H1 (cell line): ENCODE measurements at regions not wholly inside any gene's neighbourhood (a gene's known extent, or its start where the extent isn't known, plus 50 kb on each side); places are given as distances from the start of the nearest gene placed in this dataset.

Source experiments
- CTCF ChIA-PET: fragments of 300-600 bp; sonication (Branson Sonifier 250); formaldehyde crosslinking; loops from one replicate; lab custom pipeline; 2021; ENCODE audit not compliant: partially characterized antibody; lab: Charles Lee
- POLR2A ChIA-PET: fragments of 300-600 bp; sonication (Branson Sonifier 250); formaldehyde crosslinking; loops from one replicate; lab custom pipeline; 2021; ENCODE audit warnings: inconsistent platforms; ENCODE audit not compliant: partially characterized antibody; lab: Charles Lee
- DNase-seq, 2 experiments: peaks; one replicate each; pipeline versions ENCODE4 v3.0.0 to v3.0.0-alpha.2; 2010 to 2022; ENCODE audit warnings: low spot score in 2 of 2, low read depth in 1 of 2, mixed read lengths in 1 of 2
- FAIRE-seq: peaks from 2 replicates; lab custom pipeline; 2011; peaks lifted over from hg19 to GRCh38; lab: Jason Lieb, UNC
- H2AFZ ChIP-seq: 2 replicates; pipeline ENCODE4 v1.8.1; 2012; ENCODE audit warnings: low read length, inconsistent platforms
- H2AK5ac ChIP-seq: 2 replicates; pipeline ENCODE4 v1.6.1; 2013; ENCODE audit warnings: low read depth, low read length
- H2BK120ac ChIP-seq: replicated peaks from 2 replicates; pipeline ENCODE3; 2013; ENCODE audit warnings: low read depth, low read length, inconsistent platforms
- H2BK12ac ChIP-seq: 2 replicates; pipeline ENCODE4 v1.6.1; 2013; ENCODE audit warnings: low read depth, low read length
- H2BK15ac ChIP-seq: 2 replicates; pipeline ENCODE4 v1.6.1; 2013; ENCODE audit warnings: low read length
- H2BK20ac ChIP-seq: 2 replicates; pipeline ENCODE4 v1.6.1; 2013; ENCODE audit warnings: low read length
- H2BK5ac ChIP-seq: 2 replicates; pipeline ENCODE4 v1.6.1; 2013; ENCODE audit warnings: low read depth, low read length
- H3K14ac ChIP-seq: 2 replicates; pipeline ENCODE4 v1.6.1; 2013; ENCODE audit warnings: inconsistent platforms; ENCODE audit not compliant: insufficient read length
- H3K18ac ChIP-seq: 2 replicates; pipeline ENCODE4 v1.6.1; 2013; ENCODE audit warnings: low read length; ENCODE audit errors: extremely low read depth
- H3K23ac ChIP-seq: 2 replicates; pipeline ENCODE4 v1.6.1; 2013; ENCODE audit warnings: inconsistent platforms; ENCODE audit not compliant: insufficient read length
- H3K23me2 ChIP-seq: 2 replicates; pipeline ENCODE4 v1.6.1; 2013; ENCODE audit warnings: low read depth, low read length
- H3K27ac ChIP-seq: 2 replicates; pipeline ENCODE4 v1.6.1; 2011; ENCODE audit warnings: low read depth, low read length, inconsistent platforms
- H3K27me3 ChIP-seq, 4 experiments: replicated peaks in 1 of 4; 1 replicate in 1 of 4; 2 replicates in 3 of 4; pipeline versions ENCODE4 v1.6.1 to v1.8.1; 2011 to 2013; ENCODE audit warnings: low read length in 3 of 4, mild to moderate bottlenecking in 3 of 4, inconsistent platforms in 2 of 4, mixed read lengths in 2 of 4, moderate library complexity in 1 of 4; ENCODE audit not compliant: control insufficient read depth in 3 of 4, insufficient read depth in 3 of 4; ENCODE audit errors: extremely low read depth in 1 of 4
- H3K36me3 ChIP-seq, 4 experiments: 2 replicates each; pipeline versions ENCODE4 v1.6.1 to v1.8.1; 2011 to 2013; ENCODE audit warnings: mild to moderate bottlenecking in 4 of 4, low read length in 3 of 4, moderate library complexity in 2 of 4, control low read depth in 1 of 4, inconsistent platforms in 1 of 4; ENCODE audit not compliant: insufficient read depth in 4 of 4, control insufficient read depth in 2 of 4
- H3K4ac ChIP-seq: replicated peaks from 2 replicates; pipeline ENCODE3; 2013; ENCODE audit warnings: low read length, low read depth, mixed read lengths, inconsistent platforms; ENCODE audit not compliant: insufficient read length
- H3K4me1 ChIP-seq, 4 experiments: replicated peaks in 1 of 4; 1 replicate in 1 of 4; 2 replicates in 3 of 4; pipeline versions ENCODE4 v1.6.1 to v1.8.1; 2011 to 2013; ENCODE audit warnings: low read length in 3 of 4, inconsistent platforms in 2 of 4, mixed read lengths in 1 of 4; ENCODE audit not compliant: insufficient read depth in 4 of 4, control insufficient read depth in 3 of 4
- H3K4me2 ChIP-seq, 2 experiments: 2 replicates each; pipeline versions ENCODE4 v1.6.1 to v1.8.1; 2011 to 2013; ENCODE audit warnings: low read depth in 2 of 2, low read length in 2 of 2, control low read depth in 1 of 2, inconsistent platforms in 1 of 2, mild to moderate bottlenecking in 1 of 2; ENCODE audit not compliant: insufficient read depth in 1 of 2
- H3K4me3 ChIP-seq, 4 experiments: fragments of 200-600, 300-600 bp in 1 of 4; sonication (generic), shearing (Covaris generic), sonication (Bioruptor Twin) in 1 of 4; 2 replicates each; pipeline versions ENCODE4 v1.5.1 to v1.8.1; 2011 to 2016; ENCODE audit warnings: low read length in 4 of 4, low read depth in 3 of 4, control low read depth in 2 of 4, inconsistent platforms in 2 of 4, mild to moderate bottlenecking in 2 of 4, mixed read lengths in 1 of 4, moderate library complexity in 1 of 4; ENCODE audit not compliant: insufficient read depth in 2 of 4; ENCODE audit errors: extremely low read depth in 1 of 4
- H3K56ac ChIP-seq: replicated peaks from 2 replicates; pipeline ENCODE3; 2013; ENCODE audit warnings: low read depth, mild to moderate bottlenecking, mixed read lengths, low read length, inconsistent platforms; ENCODE audit not compliant: insufficient read length
- H3K79me1 ChIP-seq: 2 replicates; pipeline ENCODE4 v1.6.1; 2013; ENCODE audit warnings: low read depth, low read length, control low read depth
- H3K79me2 ChIP-seq, 2 experiments: 2 replicates each; pipeline versions ENCODE4 v1.6.1 to v1.8.1; 2012 to 2013; ENCODE audit warnings: low read length in 2 of 2, mild to moderate bottlenecking in 2 of 2, inconsistent platforms in 1 of 2; ENCODE audit not compliant: insufficient read depth in 2 of 2, control insufficient read depth in 1 of 2
- H3K9ac ChIP-seq, 4 experiments: replicated peaks in 1 of 4; 1 replicate in 1 of 4; 2 replicates in 3 of 4; pipeline versions ENCODE4 v1.6.1 to v1.8.1; 2011 to 2013; ENCODE audit warnings: low read depth in 3 of 4, low read length in 3 of 4, control low read depth in 2 of 4, mild to moderate bottlenecking in 2 of 4, moderate library complexity in 2 of 4, inconsistent platforms in 1 of 4; ENCODE audit errors: extremely low read depth in 1 of 4
- H3K9me3 ChIP-seq, 2 experiments: 2 replicates each; pipeline versions ENCODE4 v1.6.1 to v1.8.1; 2012 to 2013; ENCODE audit warnings: mild to moderate bottlenecking in 2 of 2, moderate library complexity in 2 of 2, control low read depth in 1 of 2, inconsistent platforms in 1 of 2, low read depth in 1 of 2, low read length in 1 of 2, mixed read lengths in 1 of 2; ENCODE audit not compliant: insufficient read depth in 2 of 2
- H4K20me1 ChIP-seq, 2 experiments: replicated peaks in 1 of 2; 2 replicates each; pipeline versions ENCODE3 to v1.8.1; 2011 to 2013; ENCODE audit warnings: inconsistent platforms in 2 of 2, low read length in 2 of 2, mild to moderate bottlenecking in 1 of 2; ENCODE audit not compliant: insufficient read depth in 2 of 2, control insufficient read depth in 1 of 2
- H4K5ac ChIP-seq: 2 replicates; pipeline ENCODE4 v1.6.1; 2013; ENCODE audit warnings: low read length, low read depth, mixed read lengths, inconsistent platforms; ENCODE audit not compliant: insufficient read length
- H4K8ac ChIP-seq: 2 replicates; pipeline ENCODE4 v1.8.0; 2013; ENCODE audit warnings: mild to moderate bottlenecking, moderate library complexity, low read length, inconsistent platforms; ENCODE audit not compliant: insufficient read depth; ENCODE audit errors: extremely low read depth
- H4K91ac ChIP-seq: replicated peaks from 2 replicates; pipeline ENCODE3; 2013; ENCODE audit warnings: low read length, mixed read lengths, inconsistent platforms; ENCODE audit not compliant: insufficient read length
- BACH1 ChIP-seq: IDR thresholded peaks from 2 replicates; pipeline ENCODE4 v1.6.1; 2012; ENCODE audit warnings: low read length, improper control_type of control experiment
- BRCA1 ChIP-seq: IDR thresholded peaks from 2 replicates; pipeline ENCODE4 v1.6.1; 2012; ENCODE audit warnings: low read depth, low read length, improper control_type of control experiment
- CBX5 ChIP-seq: fragments of 300-800, 300-1000 bp; sonication (generic); IDR thresholded peaks from 2 replicates; pipeline ENCODE4 v1.7.1; 2016; ENCODE audit warnings: antibody characterized with exemption, low read length, low read depth
- CBX8 ChIP-seq: fragments of 300-800, 300-1000 bp; sonication (generic); IDR thresholded peaks from 2 replicates; pipeline ENCODE4 v1.7.1; 2016; ENCODE audit warnings: low read depth, low read length, borderline replicate concordance
- CEBPB ChIP-seq: IDR thresholded peaks from 2 replicates; pipeline ENCODE4 v1.6.1; 2012; ENCODE audit warnings: low read depth, low read length
- CHD1 ChIP-seq: IDR thresholded peaks from 2 replicates; pipeline ENCODE4 v1.6.1; 2012; ENCODE audit warnings: low read depth, low read length, improper control_type of control experiment
- CHD2 ChIP-seq: IDR thresholded peaks from 2 replicates; pipeline ENCODE4 v1.6.1; 2012; ENCODE audit warnings: low read length, improper control_type of control experiment
- FOSL1 ChIP-seq: IDR thresholded peaks from 2 replicates; pipeline ENCODE4 v1.6.1; 2011; ENCODE audit warnings: mild to moderate bottlenecking, low read depth, low read length, moderate library complexity; ENCODE audit not compliant: insufficient read depth
- HDAC2 ChIP-seq, 2 experiments: fragments of 300-600 bp in 1 of 2; sonication (generic) in 1 of 2; IDR thresholded peaks; 2 replicates each; pipeline ENCODE4 v1.6.1; 2011 to 2012; ENCODE audit warnings: low read depth in 2 of 2, low read length in 2 of 2, mild to moderate bottlenecking in 2 of 2, moderate library complexity in 2 of 2, borderline replicate concordance in 1 of 2, inconsistent platforms in 1 of 2
- HDAC6 ChIP-seq: IDR thresholded peaks from one replicate; pipeline ENCODE4 v1.7.1; 2012; ENCODE audit warnings: low read depth, mild to moderate bottlenecking, inconsistent platforms, low read length, moderate library complexity
- JUN ChIP-seq: IDR thresholded peaks from 2 replicates; pipeline ENCODE4 v1.6.1; 2011; ENCODE audit warnings: low read depth, mild to moderate bottlenecking, improper control_type of control experiment, low read length
- KDM5A ChIP-seq: fragments of 200-600 bp; IDR thresholded peaks from 2 replicates; pipeline ENCODE4 v1.7.1; 2012; ENCODE audit warnings: mild to moderate bottlenecking, low read length, inconsistent platforms, mixed read lengths
- NRF1 ChIP-seq: IDR thresholded peaks from 2 replicates; pipeline ENCODE4 v1.6.1; 2011; ENCODE audit warnings: mild to moderate bottlenecking, low read depth, low read length, improper control_type of control experiment
- RFX5 ChIP-seq: IDR thresholded peaks from 2 replicates; pipeline ENCODE4 v1.6.1; 2011; ENCODE audit warnings: low read depth, low read length, improper control_type of control experiment, borderline replicate concordance
- RXRA ChIP-seq: IDR thresholded peaks from 2 replicates; pipeline ENCODE4 v1.6.1; 2011; ENCODE audit warnings: low read depth, mild to moderate bottlenecking, low read length, moderate library complexity; ENCODE audit not compliant: insufficient read depth
- SUZ12 ChIP-seq: fragments of 200-600 bp; sonication (generic); IDR thresholded peaks from 2 replicates; pipeline ENCODE4 v1.6.1; 2012; ENCODE audit warnings: mild to moderate bottlenecking, inconsistent platforms, low read length, moderate library complexity, mixed read lengths
- ZNF274 ChIP-seq: IDR thresholded peaks from 2 replicates; pipeline ENCODE4 v1.7.0; 2012; ENCODE audit warnings: low read length, borderline replicate concordance; ENCODE audit errors: extremely low read depth
- WGBS, 2 experiments: shearing (Covaris generic) in 1 of 2; methylation state at CpG; one replicate each; pipeline versions ENCODE4 v1.1.6 to v1.1.7; 2013 to 2015; ENCODE audit warnings: low lambda C conversion rate in 2 of 2, mixed read lengths in 2 of 2, inconsistent platforms in 1 of 2, low coverage in 1 of 2, missing lambda C conversion rate in 1 of 2; ENCODE audit not compliant: insufficient replicate concordance in 2 of 2, insufficient coverage in 1 of 2, insufficient read length in 1 of 2; ENCODE audit errors: extremely low coverage in 1 of 2, missing lambda C conversion rate in 1 of 2; 5-methylcytosine and 5-hydroxymethylcytosine counted together

- Histone ChIP-seq H2BK5ac (no peak overlapping the region), H3K18ac (no peak overlapping the region), H3K23me2 (no peaks in the 10 kb centered on the region; the same call in 1 of the 2 replicates), H2AFZ (no peak overlapping the region), H2BK15ac (no peak overlapping the region), H3K4me3 (no peak overlapping the region), H3K9me3 (no peaks in the 10 kb centered on the region), H3K4ac (no peak overlapping the region), H3K79me2 (no peaks in the 10 kb centered on the region), H4K5ac (no peak overlapping the region), H3K4me2 (no peak overlapping the region), H3K79me1 (no peaks in the 10 kb centered on the region), H3K27ac (no peak overlapping the region), H2BK12ac (no peak overlapping the region), H4K8ac (no peak overlapping the region), H3K36me3 (no peaks in the 10 kb centered on the region), H3K9ac (no peak overlapping the region), H2BK20ac (no peak overlapping the region), H3K14ac (no peak overlapping the region), H3K27me3 (no peaks in the 10 kb centered on the region), H3K23ac (no peak overlapping the region), H3K56ac (no peak overlapping the region), H2AK5ac (no peak overlapping the region), H4K20me1 (no peaks in the 10 kb centered on the region), H3K4me1 (no peaks in the 10 kb centered on the region), H2BK120ac (no peak overlapping the region), H4K91ac (no peak overlapping the region)
- ChIA-PET CTCF (no interaction called here), POLR2A (no interaction called here)
- no peak for FAIRE-seq
- DNase-seq, result no peak
- 88% methylated on average over 2 of the region's 2 CpGs; no CpG with 5 or more reads in 1 of the 2 experiments for WGBS, 2 experiments
- TF ChIP-seq BACH1 (no peak), ZNF274 (no peak), CHD1 (no peak), HDAC6 (no peak), CBX5 (no peak), HDAC2 (IDR thresholded peaks at IDR 0.05; ENCODE audit: borderline replicate concordance in 1 of 2, low read depth in 2 of 2, low read length in 2 of 2) (no peak), JUN (no peak), BRCA1 (no peak), SUZ12 (no peak), NRF1 (no peak), RFX5 (no peak), CEBPB (no peak), RXRA (no peak), CHD2 (no peak), KDM5A (no peak), FOSL1 (no peak), CBX8 (no peak)
Measured at GRCh38 chr3:80788914-80789313, 972.5 kb downstream of the GBE1 start.
